ENCODE measurements at regions not wholly inside any gene's neighbourhood (a gene's known extent, or its start where the extent isn't known, plus 50 kb on each side); places are given as distances from the start of the nearest gene placed in this dataset.

DNA sequence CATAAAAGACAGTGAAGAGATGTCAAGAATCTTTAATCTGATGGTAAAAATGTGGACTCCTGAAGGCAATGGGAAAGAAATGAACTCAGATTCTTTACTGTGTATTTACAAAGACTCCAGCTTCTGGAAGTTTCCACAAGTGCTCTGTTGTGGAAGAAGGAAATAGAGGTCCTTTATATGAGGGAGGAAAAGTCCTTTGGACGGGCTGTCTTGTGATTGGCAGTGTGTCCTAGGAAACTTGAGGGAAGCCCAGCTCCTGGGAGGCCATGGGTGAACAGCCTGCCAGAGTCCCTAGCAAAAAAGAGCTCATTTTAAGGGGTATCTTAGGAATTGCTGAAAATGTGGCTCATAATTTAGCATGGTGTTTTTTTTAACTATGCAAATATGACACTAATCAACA, 92.0 kb downstream of the RNASET2 start:
- Histone ChIP-seq H2AK5ac (ENCODE audit: insufficient read length, low read length) (no peak overlapping the region), H3K56ac (ENCODE audit: insufficient read length, low read depth, low read length) (no peak overlapping the region), H3K18ac (ENCODE audit: insufficient read length, low read depth, low read length) (no peak overlapping the region), H4K8ac (replicated peaks; ENCODE audit: insufficient read length, low read depth, low read length) (no peak overlapping the region), H2BK120ac (ENCODE audit: low read depth, low read length, poor library complexity, severe bottlenecking) (no peak overlapping the region), H4K91ac (ENCODE audit: insufficient read length, low read depth, low read length) (no peak overlapping the region), H2AFZ (ENCODE audit: low read length) (no peak overlapping the region), H3T11ph (ENCODE audit: low read length) (no peak overlapping the region), H3K79me1 (ENCODE audit: insufficient read depth, low read depth, low read length, poor library complexity, severe bottlenecking) (no peaks in the 10 kb centered on the region), H2BK15ac (ENCODE audit: low read depth, low read length) (no peak overlapping the region), H4K20me1 (ENCODE audit: control insufficient read depth, insufficient read depth, insufficient read length) (no peaks in the 10 kb centered on the region), H3K4me1 (ENCODE audit: insufficient read depth, low read length) (no peaks in the 10 kb centered on the region), H3K79me2 (ENCODE audit: insufficient read depth, low read length) (no peaks in the 10 kb centered on the region), H3K4me2 (ENCODE audit: insufficient read depth, insufficient read length, low read length) (no peak overlapping the region), H3K4ac (ENCODE audit: low read depth, low read length) (no peak overlapping the region), H3K27ac (ENCODE audit: insufficient read length, low read depth, low read length) (no peak overlapping the region), H4K5ac (ENCODE audit: insufficient read length, low read depth, low read length) (no peak overlapping the region), H3K9ac (ENCODE audit: extremely low read depth, insufficient read length, low read length) (no peak overlapping the region), H3K23ac (ENCODE audit: insufficient read length, low read depth, low read length) (no peak overlapping the region), H2BK5ac (ENCODE audit: insufficient read length, low read length) (no peak overlapping the region), H3K27me3 (ENCODE audit: insufficient read depth, low read length) (no peaks in the 10 kb centered on the region), H3K14ac (ENCODE audit: insufficient read depth, low read length) (no peak overlapping the region), H3K23me2 (ENCODE audit: insufficient read length, low read depth, low read length, poor library complexity, severe bottlenecking) (peaks cover 5% of the 10 kb centered on the region), H3K9me3 (ENCODE audit: control insufficient read depth, low read depth, low read length) (no peaks in the 10 kb centered on the region), H2BK20ac (ENCODE audit: low read depth, low read length, poor library complexity, severe bottlenecking) (no peak overlapping the region), H2BK12ac (ENCODE audit: insufficient read length, low read depth, low read length) (no peak overlapping the region)
- H3K36me3 Mint-ChIP-seq (ENCODE audit: insufficient read depth in 1 of 3, low read depth in 3 of 3): peaks cover 0 to 6% (median 0%) of the 10 kb centered on the region in 3 experiments; a peak in 3 of 7 replicates
- TF ChIP-seq, protein P1, sequence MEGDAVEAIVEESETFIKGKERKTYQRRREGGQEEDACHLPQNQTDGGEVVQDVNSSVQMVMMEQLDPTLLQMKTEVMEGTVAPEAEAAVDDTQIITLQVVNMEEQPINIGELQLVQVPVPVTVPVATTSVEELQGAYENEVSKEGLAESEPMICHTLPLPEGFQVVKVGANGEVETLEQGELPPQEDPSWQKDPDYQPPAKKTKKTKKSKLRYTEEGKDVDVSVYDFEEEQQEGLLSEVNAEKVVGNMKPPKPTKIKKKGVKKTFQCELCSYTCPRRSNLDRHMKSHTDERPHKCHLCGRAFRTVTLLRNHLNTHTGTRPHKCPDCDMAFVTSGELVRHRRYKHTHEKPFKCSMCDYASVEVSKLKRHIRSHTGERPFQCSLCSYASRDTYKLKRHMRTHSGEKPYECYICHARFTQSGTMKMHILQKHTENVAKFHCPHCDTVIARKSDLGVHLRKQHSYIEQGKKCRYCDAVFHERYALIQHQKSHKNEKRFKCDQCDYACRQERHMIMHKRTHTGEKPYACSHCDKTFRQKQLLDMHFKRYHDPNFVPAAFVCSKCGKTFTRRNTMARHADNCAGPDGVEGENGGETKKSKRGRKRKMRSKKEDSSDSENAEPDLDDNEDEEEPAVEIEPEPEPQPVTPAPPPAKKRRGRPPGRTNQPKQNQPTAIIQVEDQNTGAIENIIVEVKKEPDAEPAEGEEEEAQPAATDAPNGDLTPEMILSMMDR (conservative IDR thresholded peaks at IDR 0.05): no peak
- H3K9me3 Mint-ChIP-seq: peaks cover 5 to 6% of the 10 kb centered on the region in 2 experiments; a peak in 3 of 5 replicates
- H3K4me3 Mint-ChIP-seq: no peak overlapping the region
- DNase-seq: no peak
- H3K27me3 Mint-ChIP-seq (ENCODE audit: low read depth): peaks cover 36% of the 10 kb centered on the region
- WGBS (ENCODE audit: extremely low coverage, insufficient read length, low lambda C conversion rate): no CpG with 5 or more reads among the region's 1 CpG
- H3K4me1 Mint-ChIP-seq: peaks cover 10 to 13% of the 10 kb centered on the region in 2 experiments; a peak in 3 of 4 replicates
- no peak overlapping the region for H3K27ac Mint-ChIP-seq

All from H9 (cell line).